HFF-Myc (cell line): ENCODE measurements at regions not wholly inside any gene's neighbourhood (a gene's known extent, or its start where the extent isn't known, plus 50 kb on each side); places are given as distances from the start of the nearest gene placed in this dataset.
"Not testable (repeated sequence)": the region's sequence is repeated elsewhere in the genome, so short reads cannot be mapped to it uniquely, and the experiment has no call there.

Source experiments
- DNase-seq: peaks from one replicate; pipeline ENCODE4 v3.0.0-alpha.2; 2011; ENCODE audit warnings: low read depth; ENCODE audit errors: extremely low read depth
- H3K4me3 ChIP-seq: replicated peaks from 2 replicates; pipeline ENCODE4 v1.5.1; 2011; ENCODE audit warnings: low read depth, mild to moderate bottlenecking, control low read depth, low read length
- CTCF ChIP-seq: IDR thresholded peaks from 2 replicates; pipeline ENCODE4 v1.5.1; 2012; ENCODE audit warnings: mild to moderate bottlenecking, low read depth, low read length, control low read depth; ENCODE audit errors: missing control alignments

- DNase-seq: no peak
- H3K4me3 ChIP-seq: no peak overlapping the region
- TF ChIP-seq CTCF: no peak
Observed at GRCh38 chr17:27009087-27009486, 284.8 kb upstream of the WSB1 start.

GRCh38 chr17:27010138-27010537 is 283.8 kb upstream of the WSB1 start:
- DNase-seq, H3K4me3 ChIP-seq: not testable (repeated sequence)

GRCh38 chr17:27030552-27030951 is 263.4 kb upstream of the WSB1 start:
- not testable (repeated sequence) for H3K4me3 ChIP-seq, DNase-seq

GRCh38 chr17:27038676-27039075 is 255.2 kb upstream of the WSB1 start:
- no peak overlapping the region for H3K4me3 ChIP-seq
- TF ChIP-seq CTCF: no peak
- no peak for DNase-seq

GRCh38 chr17:27045039-27045438 is 248.9 kb upstream of the WSB1 start:
- not testable (repeated sequence) for DNase-seq, H3K4me3 ChIP-seq

GRCh38 chr17:27049104-27049784 is 244.7 kb upstream of the WSB1 start:
- no peak for DNase-seq
- TF ChIP-seq CTCF: no peak
- no peak overlapping the region for H3K4me3 ChIP-seq

- DNase-seq: no peak
- TF ChIP-seq CTCF: no peak
- H3K4me3 ChIP-seq: no peak overlapping the region
Observed at GRCh38 chr17:27065588-27065987, 228.3 kb upstream of the WSB1 start.

GRCh38 chr17:27066315-27066714 is 227.6 kb upstream of the WSB1 start:
- no peak for TF ChIP-seq CTCF
- H3K4me3 ChIP-seq: no peak overlapping the region
- DNase-seq: no peak
